ENCODE measurements at regions not wholly inside any gene's neighbourhood (a gene's known extent, or its start where the extent isn't known, plus 50 kb on each side); places are given as distances from the start of the nearest gene placed in this dataset.

GRCh38 chr2:217585362-217585761 lies 417.4 kb downstream of the TNS1 start:
- TF ChIP-seq POLR2A (IDR thresholded peaks at IDR 0.05; ENCODE audit: extremely low read depth, insufficient read length) (no peak), CTCF (IDR thresholded peaks at IDR 0.05; ENCODE audit: low read depth, low read length) (no peak), MAX (IDR thresholded peaks at IDR 0.05; ENCODE audit: low read depth, low read length) (no peak), MYC (IDR thresholded peaks at IDR 0.05; ENCODE audit: low read depth, low read length) (no peak)

Measured in NB4 (cell line).